Activated naive CD4-positive, alpha-beta T cell treated with anti-CD3 and anti-CD28 coated beads for 36 hours (primary cell): ENCODE measurements at regions not wholly inside any gene's neighbourhood (a gene's known extent, or its start where the extent isn't known, plus 50 kb on each side); places are given as distances from the start of the nearest gene placed in this dataset.

ENCODE experiments used
- CTCF ChIA-PET: fragments of 350-600 bp; sonication (Branson Sonifier 250); formaldehyde crosslinking; loops from one replicate; lab custom pipeline; 2021; ENCODE audit warnings: antibody characterized with exemption; lab: Charles Lee
- DNase-seq: peaks from one replicate; pipeline ENCODE4 v3.0.0-alpha.2; 2020
- H3K27ac Mint-ChIP-seq: one replicate; pipeline ENCODE4 v1.8.0; 2021; ENCODE audit warnings: mild to moderate bottlenecking, mixed read lengths
- H3K27me3 Mint-ChIP-seq: one replicate; pipeline ENCODE4 v1.8.0; 2021; ENCODE audit warnings: low read depth, mixed read lengths
- H3K36me3 Mint-ChIP-seq: one replicate; pipeline ENCODE4 v1.8.0; 2021; ENCODE audit warnings: low read depth, mixed read lengths
- H3K4me1 Mint-ChIP-seq: one replicate; pipeline ENCODE4 v1.8.0; 2021; ENCODE audit warnings: low read depth, mixed read lengths
- H3K4me3 Mint-ChIP-seq: one replicate; pipeline ENCODE4 v1.8.0; 2021; ENCODE audit warnings: mild to moderate bottlenecking, moderate library complexity, mixed read lengths
- H3K9me3 Mint-ChIP-seq: one replicate; pipeline ENCODE4 v1.8.0; 2021; ENCODE audit warnings: mixed read lengths
- intact Hi-C: fragments of 100-400 bp; cut with micrococcal nuclease; formaldehyde crosslinking; loops from one replicate; pipeline ENCODE4 v1.15.1; 2023

- no peaks in the 10 kb centered on the region for H3K9me3 Mint-ChIP-seq
- H3K4me3 Mint-ChIP-seq, result no peak overlapping the region
- no peaks in the 10 kb centered on the region for H3K27me3 Mint-ChIP-seq
- H3K36me3 Mint-ChIP-seq, result no peaks in the 10 kb centered on the region
- no peak for DNase-seq
- CTCF ChIA-PET, result no interaction called here
- peaks cover 5% of the 10 kb centered on the region for H3K4me1 Mint-ChIP-seq
- H3K27ac Mint-ChIP-seq, result no peak overlapping the region
- intact Hi-C loops, result no loop called here
Observed at GRCh38 chr2:216300906-216301305, 71.4 kb downstream of the MARCHF4 start.

GRCh38 chr2:216299588-216299987 lies 72.7 kb downstream of the MARCHF4 start:
- DNase-seq, result no peak
- intact Hi-C loops, result no loop called here
- Mint-ChIP-seq H3K4me3 (no peak overlapping the region), H3K27ac (no peak overlapping the region), H3K4me1 (peaks cover 5% of the 10 kb centered on the region), H3K36me3 (no peaks in the 10 kb centered on the region), H3K27me3 (no peaks in the 10 kb centered on the region), H3K9me3 (no peaks in the 10 kb centered on the region)
- CTCF ChIA-PET, result interaction anchor here (0.6 kb wide), 1 partner anchor 387 kb away, joined by 3 read pairs; no protein-coding TSS in a partner anchor

- CTCF ChIA-PET, result interaction anchor here (0.6 kb wide), 1 partner anchor 386 kb away, joined by 3 read pairs; no protein-coding TSS in a partner anchor
- Mint-ChIP-seq H3K36me3 (no peaks in the 10 kb centered on the region), H3K27me3 (no peaks in the 10 kb centered on the region), H3K4me1 (peaks cover 5% of the 10 kb centered on the region), H3K4me3 (no peak overlapping the region), H3K27ac (no peak overlapping the region), H3K9me3 (no peaks in the 10 kb centered on the region)
- DNase-seq, result no peak
- intact Hi-C loops, result no loop called here
Observed at GRCh38 chr2:216298719-216299495, 73.4 kb downstream of the MARCHF4 start.

GRCh38 chr2:216296856-216297255 lies 75.4 kb downstream of the MARCHF4 start:
- intact Hi-C loops, result no loop called here
- Mint-ChIP-seq H3K4me1 (peaks cover 5% of the 10 kb centered on the region), H3K9me3 (no peaks in the 10 kb centered on the region), H3K27me3 (no peaks in the 10 kb centered on the region), H3K36me3 (no peaks in the 10 kb centered on the region), H3K27ac (no peak overlapping the region), H3K4me3 (no peak overlapping the region)
- CTCF ChIA-PET, result interaction anchor here (0.6 to 1.1 kb wide), 2 partner anchors 56 to 82 kb away, joined by 3 to 6 read pairs; no protein-coding TSS in a partner anchor
- DNase-seq, result no peak

GRCh38 chr2:216294305-216294704 lies 78.0 kb downstream of the MARCHF4 start:
- Mint-ChIP-seq H3K9me3 (no peaks in the 10 kb centered on the region), H3K4me1 (peaks cover 5% of the 10 kb centered on the region), H3K27ac (no peak overlapping the region), H3K27me3 (no peaks in the 10 kb centered on the region), H3K4me3 (no peak overlapping the region), H3K36me3 (no peaks in the 10 kb centered on the region)
- no peak for DNase-seq
- CTCF ChIA-PET, result no interaction called here
- intact Hi-C loops, result no loop called here

GRCh38 chr2:216293883-216294282 lies 78.4 kb downstream of the MARCHF4 start:
- Mint-ChIP-seq H3K4me1 (peaks cover 5% of the 10 kb centered on the region), H3K27me3 (no peaks in the 10 kb centered on the region), H3K9me3 (no peaks in the 10 kb centered on the region), H3K27ac (no peak overlapping the region), H3K36me3 (no peaks in the 10 kb centered on the region), H3K4me3 (no peak overlapping the region)
- CTCF ChIA-PET, result no interaction called here
- intact Hi-C loops, result no loop called here
- no peak for DNase-seq

- H3K36me3 Mint-ChIP-seq, result no peaks in the 10 kb centered on the region
- intact Hi-C loops, result no loop called here
- no peak overlapping the region for H3K4me3 Mint-ChIP-seq
- H3K4me1 Mint-ChIP-seq, result peaks cover 5% of the 10 kb centered on the region
- H3K9me3 Mint-ChIP-seq, result no peaks in the 10 kb centered on the region
- H3K27ac Mint-ChIP-seq, result no peak overlapping the region
- no peaks in the 10 kb centered on the region for H3K27me3 Mint-ChIP-seq
- no peak for DNase-seq
- CTCF ChIA-PET, result interaction anchor here (0.6 kb wide), 1 partner anchor 65 kb away, joined by 3 read pairs; no protein-coding TSS in a partner anchor
Observed at GRCh38 chr2:216292886-216293301, 79.4 kb downstream of the MARCHF4 start.

- CTCF ChIA-PET, result no interaction called here
- Mint-ChIP-seq H3K4me3 (no peak overlapping the region), H3K27me3 (no peaks in the 10 kb centered on the region), H3K36me3 (no peaks in the 10 kb centered on the region), H3K4me1 (peaks cover 5% of the 10 kb centered on the region), H3K27ac (no peak overlapping the region), H3K9me3 (no peaks in the 10 kb centered on the region)
- DNase-seq, result no peak
- intact Hi-C loops, result no loop called here
Observed at GRCh38 chr2:216292475-216292874, 79.8 kb downstream of the MARCHF4 start.

GRCh38 chr2:216289470-216289869 lies 82.8 kb downstream of the MARCHF4 start:
- intact Hi-C loops, result no loop called here

GRCh38 chr2:216287251-216287650 lies 85.0 kb downstream of the MARCHF4 start:
- Mint-ChIP-seq H3K9me3 (no peaks in the 10 kb centered on the region), H3K36me3 (no peaks in the 10 kb centered on the region), H3K27me3 (no peaks in the 10 kb centered on the region), H3K4me1 (peaks cover 2% of the 10 kb centered on the region), H3K27ac (no peak overlapping the region), H3K4me3 (no peak overlapping the region)
- intact Hi-C loops, result no loop called here
- DNase-seq, result no peak
- CTCF ChIA-PET, result no interaction called here

More at GRCh38 chr2:216289470-216289869, 82.8 kb downstream of the MARCHF4 start:
- H3K27me3 Mint-ChIP-seq, result no peaks in the 10 kb centered on the region
- no peak for DNase-seq
- H3K27ac Mint-ChIP-seq, result no peak overlapping the region
- no peaks in the 10 kb centered on the region for H3K36me3 Mint-ChIP-seq
- no peaks in the 10 kb centered on the region for H3K9me3 Mint-ChIP-seq
- CTCF ChIA-PET, result no interaction called here
- peaks cover 2% of the 10 kb centered on the region for H3K4me1 Mint-ChIP-seq
- H3K4me3 Mint-ChIP-seq, result no peak overlapping the region

GRCh38 chr2:216286616-216287231 lies 85.6 kb downstream of the MARCHF4 start:
- intact Hi-C loops, result no loop called here
- no peaks in the 10 kb centered on the region for H3K27me3 Mint-ChIP-seq
- CTCF ChIA-PET, result no interaction called here
- H3K27ac Mint-ChIP-seq, result no peak overlapping the region
- peaks cover 2% of the 10 kb centered on the region for H3K4me1 Mint-ChIP-seq
- DNase-seq, result no peak
- H3K4me3 Mint-ChIP-seq, result no peak overlapping the region
- H3K9me3 Mint-ChIP-seq, result no peaks in the 10 kb centered on the region
- no peaks in the 10 kb centered on the region for H3K36me3 Mint-ChIP-seq

- H3K27ac Mint-ChIP-seq, result no peak overlapping the region
- CTCF ChIA-PET, result no interaction called here
- H3K27me3 Mint-ChIP-seq, result no peaks in the 10 kb centered on the region
- no peak for DNase-seq
- H3K36me3 Mint-ChIP-seq, result no peaks in the 10 kb centered on the region
- intact Hi-C loops, result no loop called here
- H3K4me3 Mint-ChIP-seq, result no peak overlapping the region
- no peaks in the 10 kb centered on the region for H3K9me3 Mint-ChIP-seq
- peaks cover 2% of the 10 kb centered on the region for H3K4me1 Mint-ChIP-seq
Observed at GRCh38 chr2:216285701-216286100, 86.6 kb downstream of the MARCHF4 start.
